NCI-H748 treated with DMSO at 0.1 percent for 48 hours (cell line): ENCODE measurements at regions not wholly inside any gene's neighbourhood (a gene's known extent, or its start where the extent isn't known, plus 50 kb on each side); places are given as distances from the start of the nearest gene placed in this dataset.
"Not testable (repeated sequence)": the region's sequence is repeated elsewhere in the genome, so short reads cannot be mapped to it uniquely, and the experiment has no call there.

Experiments used
- DNase-seq: peaks from one replicate; lab custom pipeline; 2025; lab: John Stamatoyannopoulos, UW

- DNase-seq, result not testable (repeated sequence)
These were observed 176.8 kb downstream of the CDC14C start for GRCh38 chr7:49100908-49101740.

- no peak for DNase-seq
These were observed 178.1 kb downstream of the CDC14C start for GRCh38 chr7:49102411-49102810.

GRCh38 chr7:49111706-49112105, 187.4 kb downstream of the CDC14C start:
- DNase-seq, result no peak

DNA sequence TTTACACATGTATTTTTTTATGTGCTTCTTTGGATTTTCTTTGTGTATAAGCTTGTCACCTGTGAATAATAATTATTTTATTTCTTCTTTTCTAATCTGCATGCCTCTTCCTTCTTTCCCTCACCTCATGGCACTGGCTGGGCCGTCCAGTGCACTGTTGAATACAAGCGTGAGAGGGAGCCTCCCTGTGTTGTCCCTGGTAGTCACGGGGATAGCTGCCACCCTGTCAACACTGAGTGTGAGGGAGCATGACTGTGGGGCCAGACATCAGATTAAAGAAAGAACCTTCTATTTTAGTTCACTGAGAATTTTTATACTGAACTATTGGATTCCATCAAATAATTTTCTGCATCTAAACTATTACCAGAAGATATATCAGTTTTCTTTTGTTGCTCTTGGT, 187.9 kb downstream of the CDC14C start:
- no peak for DNase-seq

DNA sequence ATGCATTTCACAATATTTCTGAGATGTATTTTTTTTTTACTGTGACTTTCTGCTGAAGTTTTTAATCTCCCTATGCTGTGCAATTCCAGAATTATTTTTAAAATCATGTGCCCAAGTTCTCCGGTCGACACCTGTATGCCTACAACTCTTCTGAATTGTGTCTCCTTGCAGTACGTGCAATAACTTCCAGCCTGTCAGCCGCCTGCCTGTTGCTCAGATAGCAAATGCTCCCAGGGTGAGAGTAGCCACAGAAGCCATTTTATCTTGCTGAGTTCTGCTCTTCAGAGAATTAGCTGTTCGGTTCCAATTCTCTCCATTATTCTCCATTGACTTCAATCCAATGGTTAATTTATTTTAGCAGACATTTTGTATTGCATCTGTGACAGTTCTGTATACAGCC, 188.3 kb downstream of the CDC14C start:
- DNase-seq, result no peak

GRCh38 chr7:49119706-49120105, 195.4 kb downstream of the CDC14C start:
- no peak for DNase-seq

- no peak for DNase-seq
These were observed 200.9 kb downstream of the CDC14C start for GRCh38 chr7:49125246-49125645.

DNA sequence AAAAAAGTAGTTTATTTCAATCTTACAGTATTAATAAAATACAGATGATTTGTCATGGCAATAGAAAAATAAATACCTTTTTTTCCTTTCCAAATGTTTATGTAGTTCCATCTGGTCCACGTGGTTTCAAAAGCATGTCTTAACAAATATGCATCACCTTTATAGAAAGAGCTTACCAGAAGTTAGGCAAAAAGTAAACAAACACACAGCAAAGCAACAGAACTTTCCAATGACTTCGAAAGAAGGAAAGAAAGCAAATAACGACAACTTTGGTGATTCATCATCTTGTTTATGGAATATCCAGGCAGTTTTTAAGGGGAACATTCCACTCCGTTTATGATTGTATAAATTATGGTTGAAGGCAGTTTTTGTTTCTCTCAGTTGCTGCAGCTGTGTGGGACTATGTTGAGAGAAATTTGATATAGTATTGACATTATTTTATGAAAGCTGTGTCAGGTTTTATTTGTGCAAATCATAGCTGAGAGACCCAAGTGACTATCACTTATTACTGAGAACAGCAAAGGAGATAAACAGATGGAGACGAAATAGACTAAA, 203.1 kb downstream of the CDC14C start:
- no peak for DNase-seq

DNA sequence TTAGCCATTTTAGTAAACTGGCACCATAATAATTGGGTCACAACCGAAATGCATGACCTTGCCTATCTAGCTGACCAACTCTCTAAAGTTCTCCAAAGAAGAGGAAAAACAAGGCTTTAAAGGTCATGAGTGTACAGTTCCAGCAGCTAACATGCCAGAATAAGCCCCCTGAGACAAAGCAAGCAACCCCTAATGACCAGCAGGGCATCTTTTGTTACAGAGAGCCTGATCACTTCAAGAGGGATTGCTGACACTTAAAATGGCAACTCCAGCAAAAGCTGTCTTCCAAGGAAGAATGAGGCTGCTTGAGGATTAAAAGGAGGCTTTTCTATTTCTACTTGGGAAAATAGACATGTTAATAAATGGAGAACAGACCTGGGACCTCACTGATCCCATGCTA, 213.6 kb downstream of the CDC14C start:
- DNase-seq, result no peak

- no peak for DNase-seq
These were observed 226.1 kb downstream of the CDC14C start for GRCh38 chr7:49150486-49150885.

DNA sequence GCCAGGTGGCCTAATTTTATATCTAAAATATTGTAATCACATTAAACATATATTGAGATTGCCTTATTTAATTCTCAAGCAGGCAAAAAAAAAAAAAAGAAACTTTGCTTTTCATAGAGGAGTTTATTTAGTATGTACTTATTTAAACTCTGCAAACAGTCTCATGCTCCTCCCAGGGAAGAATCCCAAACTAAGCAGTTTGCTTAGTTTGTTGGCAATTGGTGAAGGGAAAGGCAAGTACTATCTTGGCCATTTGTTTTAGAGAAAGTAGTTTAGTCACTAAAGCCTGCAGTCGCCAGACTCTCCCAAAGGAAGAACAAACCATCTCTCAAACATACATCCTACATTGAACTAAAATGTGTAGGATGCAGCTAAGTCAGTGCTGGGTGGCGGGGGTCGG, 226.8 kb downstream of the CDC14C start:
- no peak for DNase-seq

DNA sequence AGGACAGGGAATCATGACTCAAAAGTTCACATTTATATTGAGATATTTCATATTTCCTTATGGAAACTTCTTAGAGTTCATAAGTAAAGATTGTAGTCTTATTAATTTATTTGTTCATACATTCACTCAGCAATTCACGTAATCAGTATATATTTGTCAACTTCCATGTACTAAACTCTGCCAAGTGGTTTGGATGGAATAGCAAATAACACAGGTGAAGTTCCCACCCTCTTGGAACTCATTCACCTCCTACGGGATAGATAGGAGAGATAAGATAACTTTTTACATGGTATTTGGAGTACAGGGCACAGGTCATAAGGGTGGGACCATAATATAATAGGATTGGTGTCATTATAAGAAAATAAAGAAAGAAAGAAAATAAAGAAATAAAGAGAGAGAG, 234.0 kb downstream of the CDC14C start:
- no peak for DNase-seq

DNA sequence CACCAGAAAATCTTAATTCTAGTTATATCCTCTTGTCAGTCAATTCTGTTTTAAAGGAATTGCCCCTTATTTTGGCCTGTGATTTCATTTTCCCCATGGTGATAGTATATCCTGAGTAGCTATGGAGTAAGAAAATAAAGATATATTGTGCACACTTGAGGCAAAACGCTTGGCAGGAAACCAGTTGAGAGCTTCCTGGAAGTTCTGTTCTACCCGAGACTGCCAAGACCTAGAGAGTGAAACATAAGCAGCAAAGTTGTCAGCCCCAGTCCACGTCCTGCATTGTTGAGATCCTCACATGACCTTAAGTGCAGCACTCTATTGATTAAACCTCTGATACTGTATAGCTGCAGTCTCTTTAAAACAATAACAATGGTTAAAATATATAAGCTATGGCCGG, 235.2 kb downstream of the CDC14C start:
- no peak for DNase-seq

GRCh38 chr7:49166441-49166840, 242.1 kb downstream of the CDC14C start:
- peak; percentile 33 for DNase-seq

- no peak for DNase-seq
These were observed 248.3 kb downstream of the CDC14C start for GRCh38 chr7:49172639-49173038.

GRCh38 chr7:49174396-49174795, 250.0 kb downstream of the CDC14C start:
- DNase-seq, result no peak

DNA sequence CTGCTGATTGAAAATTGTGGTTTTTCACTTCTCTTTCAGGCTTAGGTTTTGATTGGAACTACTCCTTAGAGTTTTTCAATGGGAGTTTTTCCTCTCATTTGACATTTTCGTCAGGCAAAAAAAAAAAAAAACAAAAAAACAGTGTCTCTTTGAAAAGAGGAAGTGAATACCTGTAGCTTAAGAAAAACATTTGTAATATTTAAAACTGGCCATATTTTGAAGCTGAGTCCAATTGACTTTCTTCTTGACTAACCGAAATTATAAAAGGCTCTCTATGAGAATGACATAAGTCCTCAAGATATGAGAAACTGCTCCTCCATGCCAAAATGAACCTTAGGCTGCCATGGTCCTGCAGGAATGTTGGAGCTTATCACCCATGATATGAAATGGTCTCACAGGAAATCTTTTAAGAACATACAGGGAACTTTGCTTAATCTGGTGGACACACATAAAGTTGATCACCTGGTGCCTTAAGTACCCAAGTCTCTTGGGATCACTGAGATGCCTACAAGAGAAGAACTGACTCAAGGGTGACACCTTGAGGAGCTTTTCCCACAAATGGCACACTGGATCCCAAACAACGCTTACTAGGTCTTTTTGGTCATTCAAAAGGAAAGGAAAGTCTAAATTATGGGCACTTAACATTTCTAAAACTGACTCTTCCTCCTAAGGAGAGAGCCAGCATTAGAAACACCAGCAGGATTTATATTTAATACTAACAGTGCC, 263.4 kb downstream of the CDC14C start:
- DNase-seq, result no peak

DNA sequence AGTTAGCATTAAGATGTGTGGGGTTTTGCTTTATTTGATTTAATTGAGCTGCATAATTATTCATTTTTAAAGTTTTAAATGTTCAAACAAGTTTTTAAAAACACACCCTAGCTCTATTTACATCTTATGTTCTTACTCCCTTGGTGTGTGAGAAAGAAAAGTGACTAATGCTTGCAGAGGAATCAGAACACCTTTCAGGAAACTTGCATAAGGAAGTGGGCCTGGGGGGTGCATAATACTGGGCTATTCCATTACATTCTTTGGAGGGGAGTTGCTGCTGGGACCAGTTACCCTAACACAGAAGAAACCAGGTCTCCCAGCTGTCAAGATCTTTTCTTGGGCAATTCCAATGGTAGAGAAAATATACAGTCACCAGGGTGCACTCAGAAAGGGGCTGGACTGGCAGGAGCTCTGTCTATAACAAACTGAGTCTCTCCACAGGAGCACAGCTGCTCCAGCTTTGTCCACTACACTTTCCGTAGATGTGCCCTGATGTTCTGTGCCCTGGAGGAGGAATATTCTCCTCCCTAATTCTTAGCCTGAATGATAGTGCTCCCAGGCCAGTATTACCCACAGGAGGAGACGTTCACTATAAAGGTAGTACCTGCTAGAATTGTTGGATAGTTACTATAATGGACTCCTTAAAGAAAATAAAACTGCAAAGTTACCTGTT, 304.2 kb downstream of the CDC14C start:
- DNase-seq, result no peak

GRCh38 chr7:49229246-49229645, 304.9 kb downstream of the CDC14C start:
- DNase-seq, result no peak

GRCh38 chr7:49243521-49243920, 319.2 kb downstream of the CDC14C start:
- no peak for DNase-seq

GRCh38 chr7:49244543-49244942, 320.2 kb downstream of the CDC14C start:
- no peak for DNase-seq

- DNase-seq, result no peak
These were observed 320.7 kb downstream of the CDC14C start for GRCh38 chr7:49245062-49245461.

- DNase-seq, result no peak
These were observed 323.4 kb downstream of the CDC14C start for GRCh38 chr7:49247759-49248158.
